GM12865 (cell line): ENCODE measurements at regions not wholly inside any gene's neighbourhood (a gene's known extent, or its start where the extent isn't known, plus 50 kb on each side); places are given as distances from the start of the nearest gene placed in this dataset.

Experiments
- DNase-seq: peaks from one replicate; pipeline ENCODE4 v3.0.0; 2010; ENCODE audit warnings: low read depth
- H3K4me3 ChIP-seq: 2 replicates; pipeline ENCODE4 v1.5.1; 2011; ENCODE audit warnings: mild to moderate bottlenecking, low read depth, low read length, control low read depth
- TF ChIP-seq, protein P1 (sequence below): IDR thresholded peaks from 2 replicates; pipeline ENCODE4 v1.5.1; 2011; ENCODE audit warnings: low read length, control low read depth, low read depth, inconsistent platforms; ENCODE audit not compliant: insufficient read depth; ENCODE audit errors: missing control alignments

DNA sequence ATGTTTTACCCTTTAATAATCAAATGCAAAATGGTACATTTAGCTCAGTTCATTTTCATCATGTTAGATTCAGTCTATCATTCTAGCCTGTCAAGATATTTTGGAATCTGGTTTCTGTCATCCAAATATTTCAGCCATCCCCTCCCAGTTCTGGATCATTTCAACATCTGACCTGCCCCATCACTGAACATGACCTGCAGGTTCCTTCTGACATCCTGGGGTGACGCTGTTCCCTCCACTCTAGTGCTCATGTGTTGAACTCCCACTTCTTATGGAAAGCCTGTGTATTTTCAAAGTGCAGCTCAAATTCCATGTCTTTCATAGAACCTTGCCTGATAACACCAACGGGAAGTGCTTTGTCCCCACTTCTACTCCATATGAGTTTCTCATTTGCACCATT is 320.0 kb upstream of the TNP1 start:
- DNase-seq, result no peak
- TF ChIP-seq, protein P1, sequence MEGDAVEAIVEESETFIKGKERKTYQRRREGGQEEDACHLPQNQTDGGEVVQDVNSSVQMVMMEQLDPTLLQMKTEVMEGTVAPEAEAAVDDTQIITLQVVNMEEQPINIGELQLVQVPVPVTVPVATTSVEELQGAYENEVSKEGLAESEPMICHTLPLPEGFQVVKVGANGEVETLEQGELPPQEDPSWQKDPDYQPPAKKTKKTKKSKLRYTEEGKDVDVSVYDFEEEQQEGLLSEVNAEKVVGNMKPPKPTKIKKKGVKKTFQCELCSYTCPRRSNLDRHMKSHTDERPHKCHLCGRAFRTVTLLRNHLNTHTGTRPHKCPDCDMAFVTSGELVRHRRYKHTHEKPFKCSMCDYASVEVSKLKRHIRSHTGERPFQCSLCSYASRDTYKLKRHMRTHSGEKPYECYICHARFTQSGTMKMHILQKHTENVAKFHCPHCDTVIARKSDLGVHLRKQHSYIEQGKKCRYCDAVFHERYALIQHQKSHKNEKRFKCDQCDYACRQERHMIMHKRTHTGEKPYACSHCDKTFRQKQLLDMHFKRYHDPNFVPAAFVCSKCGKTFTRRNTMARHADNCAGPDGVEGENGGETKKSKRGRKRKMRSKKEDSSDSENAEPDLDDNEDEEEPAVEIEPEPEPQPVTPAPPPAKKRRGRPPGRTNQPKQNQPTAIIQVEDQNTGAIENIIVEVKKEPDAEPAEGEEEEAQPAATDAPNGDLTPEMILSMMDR, result no peak
- no peak overlapping the region for H3K4me3 ChIP-seq

DNA sequence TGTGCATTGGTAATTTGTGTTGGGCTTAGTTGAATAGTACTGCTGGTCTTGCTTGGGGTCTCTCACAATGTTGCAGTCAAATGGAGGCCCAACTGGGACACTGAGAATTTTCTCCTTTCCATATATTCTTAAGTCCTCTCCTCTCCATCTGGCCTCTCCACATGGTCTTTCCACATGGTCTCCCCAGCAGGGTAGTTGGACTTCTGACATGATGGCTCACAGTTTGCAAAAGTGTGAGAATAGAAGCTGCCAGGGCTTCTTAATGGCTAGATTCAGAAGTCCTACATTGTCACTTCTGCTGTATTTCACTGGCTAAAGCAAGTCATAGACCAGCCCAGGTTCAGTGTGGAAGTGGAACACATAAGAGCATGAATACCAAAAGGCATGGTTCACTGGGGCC is 318.5 kb upstream of the TNP1 start:
- no peak overlapping the region for H3K4me3 ChIP-seq
- TF ChIP-seq, protein P1, result no peak
- DNase-seq, result no peak

DNA sequence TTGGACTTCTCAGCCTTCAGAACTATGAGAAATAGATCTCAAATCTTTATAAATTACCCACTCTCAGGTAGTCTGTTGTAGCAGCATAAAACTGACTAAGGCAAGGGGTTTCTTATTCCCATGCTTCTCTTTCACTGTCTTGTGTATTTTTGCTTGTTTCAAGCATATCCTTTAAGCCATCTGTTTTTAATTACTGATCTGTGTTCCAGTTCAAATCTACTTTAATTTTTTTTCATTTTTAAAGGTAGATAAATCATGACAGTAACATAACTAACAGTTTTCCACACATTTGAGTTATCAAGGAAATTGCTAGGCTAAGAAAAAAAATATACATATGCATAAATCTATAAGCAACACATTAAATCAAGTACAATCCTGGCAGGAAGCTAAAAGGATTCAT is 317.9 kb upstream of the TNP1 start:
- TF ChIP-seq, protein P1, result no peak

DNA sequence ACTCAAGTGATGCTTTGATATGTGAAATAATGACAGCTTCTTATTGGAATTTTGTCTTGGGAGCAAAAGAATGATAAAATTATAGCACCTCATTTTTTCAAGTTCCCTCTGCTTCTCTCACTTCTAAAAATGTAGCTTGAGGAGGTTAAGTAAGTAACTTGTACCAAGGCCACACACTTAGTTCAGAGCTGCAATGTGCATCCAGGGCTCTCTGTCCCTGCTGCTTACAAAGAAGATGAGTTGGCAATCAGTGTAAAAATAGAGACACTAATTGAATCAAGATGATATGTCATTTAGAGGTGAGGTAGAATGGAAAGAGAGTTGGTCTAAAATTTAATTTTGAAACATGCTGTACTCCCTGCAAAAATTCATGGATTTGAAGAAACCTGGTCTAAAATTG is 312.0 kb upstream of the TNP1 start:
- TF ChIP-seq, protein P1, result no peak

More for the DNA sequence above, 317.9 kb upstream of the TNP1 start:
- DNase-seq, result no peak
- no peak overlapping the region for H3K4me3 ChIP-seq

DNA sequence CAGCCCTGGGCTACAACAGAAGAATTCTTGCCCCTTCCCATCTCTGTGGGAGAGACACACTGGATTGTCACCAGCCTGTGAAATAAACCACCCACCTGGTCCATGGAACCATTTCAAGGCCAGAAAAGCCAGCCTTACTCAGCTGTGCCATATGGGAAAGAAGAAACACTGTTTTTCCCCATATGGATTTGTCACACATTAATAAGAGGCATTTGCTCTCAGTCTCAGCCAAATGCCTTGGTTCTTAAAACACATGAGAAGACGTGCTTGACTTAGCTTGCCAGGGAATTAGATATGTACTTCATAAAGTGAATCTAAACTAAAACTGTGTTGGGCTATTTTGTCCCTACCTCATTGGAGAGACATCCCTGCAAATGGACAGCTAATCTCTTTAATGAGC is 308.6 kb upstream of the TNP1 start:
- no peak overlapping the region for H3K4me3 ChIP-seq
- TF ChIP-seq, protein P1, result no peak
- DNase-seq, result no peak

More for the DNA sequence above, 312.0 kb upstream of the TNP1 start:
- DNase-seq, result no peak
- no peak overlapping the region for H3K4me3 ChIP-seq

DNA sequence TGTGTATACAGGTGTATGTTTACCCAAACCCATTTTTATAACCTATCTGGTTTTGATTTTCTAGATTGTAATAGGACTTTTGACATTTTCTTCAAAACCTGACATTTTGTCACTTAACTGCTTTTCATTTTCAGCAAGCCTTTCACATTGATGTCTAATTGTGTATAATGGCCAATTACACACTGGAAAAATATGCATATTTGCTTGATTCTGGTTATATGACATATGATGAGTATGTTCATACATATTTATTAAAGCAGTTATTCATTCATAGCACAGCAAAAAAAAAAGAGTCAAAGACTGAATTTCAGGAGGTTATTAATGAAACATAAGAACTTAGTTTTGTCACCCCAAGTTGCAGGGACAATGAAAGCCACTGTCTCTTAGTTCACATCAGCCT is 307.7 kb upstream of the TNP1 start:
- no peak for DNase-seq
- H3K4me3 ChIP-seq, result no peak overlapping the region
- TF ChIP-seq, protein P1, result no peak

DNA sequence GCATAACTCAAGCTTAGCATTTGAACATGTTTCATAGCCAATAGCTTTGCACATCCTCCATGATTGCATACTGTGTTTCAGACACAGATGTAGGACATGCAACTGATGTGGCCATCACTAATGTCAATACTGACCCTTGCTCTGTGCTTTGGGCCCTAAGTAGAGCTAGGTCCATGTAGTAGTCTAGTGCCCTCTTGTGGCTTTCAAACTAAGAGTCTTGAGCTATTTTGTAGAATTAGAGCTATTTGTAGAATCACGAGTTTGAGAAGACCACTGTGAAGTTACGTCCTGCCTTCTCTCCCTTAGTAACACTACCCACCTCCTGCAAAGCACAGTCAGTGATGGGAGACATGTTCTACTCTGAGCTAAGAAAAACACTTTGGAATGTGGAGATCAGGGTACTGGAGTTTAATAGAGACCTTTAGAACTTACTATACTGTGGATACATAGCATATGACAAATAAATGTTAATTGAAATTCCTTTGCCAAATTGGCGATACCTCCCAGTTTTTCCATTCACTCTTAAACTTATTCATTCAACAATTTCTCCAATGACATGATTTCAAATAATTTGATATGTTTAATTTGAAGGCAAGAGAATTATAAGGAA is 306.5 kb upstream of the TNP1 start:
- TF ChIP-seq, protein P1, result peak; percentile 52
- no peak overlapping the region for H3K4me3 ChIP-seq
- DNase-seq, result peak; percentile 54
